ENCODE measurements at regions not wholly inside any gene's neighbourhood (a gene's known extent, or its start where the extent isn't known, plus 50 kb on each side); places are given as distances from the start of the nearest gene placed in this dataset.

GRCh38 chr1:81160696-81161095, 640.0 kb upstream of the ADGRL2 start:
- DNase-seq (ENCODE audit: low spot score) = no peak

DNA sequence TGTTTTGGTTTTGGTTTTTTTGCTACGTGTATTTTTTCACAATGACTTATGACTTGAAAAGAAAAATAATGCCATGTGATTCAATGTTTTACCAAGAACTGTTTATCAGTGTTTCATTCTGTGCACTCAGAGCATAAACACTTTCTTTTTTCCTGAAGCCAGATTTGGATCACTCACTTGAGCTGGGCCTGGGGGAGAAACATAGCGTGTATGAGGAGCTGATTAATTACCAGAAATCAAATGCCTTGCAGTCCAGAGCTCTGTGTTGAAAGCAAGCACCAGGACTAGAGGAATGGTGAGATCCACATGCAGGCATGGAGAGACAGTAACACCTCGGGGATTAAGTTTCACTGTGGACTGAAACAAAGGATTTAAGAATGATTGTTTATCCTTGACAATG, 642.1 kb upstream of the ADGRL2 start:
- no peak for DNase-seq (ENCODE audit: low spot score)

DNA sequence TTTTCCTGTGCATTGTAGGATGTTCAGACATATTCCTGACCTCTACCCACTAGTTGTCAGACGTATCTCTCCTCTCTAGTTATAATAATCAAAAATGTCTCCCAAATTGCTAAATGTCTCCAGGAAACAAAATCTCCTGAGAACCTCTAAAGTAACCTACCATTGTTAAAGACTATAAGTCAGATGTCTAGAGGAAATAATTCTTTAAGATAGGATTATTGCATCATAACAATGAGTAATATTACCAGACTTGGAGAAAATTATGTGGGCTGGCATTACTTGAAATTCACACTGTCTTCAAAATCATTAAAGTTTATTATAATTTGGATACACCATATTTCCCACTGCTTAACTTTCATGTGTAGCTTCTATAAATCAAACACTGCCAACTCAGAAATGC, 643.0 kb upstream of the ADGRL2 start:
- DNase-seq (ENCODE audit: low spot score) = no peak

- no peak for DNase-seq (ENCODE audit: low spot score)
These were observed 643.8 kb upstream of the ADGRL2 start for GRCh38 chr1:81156887-81157286.

DNA sequence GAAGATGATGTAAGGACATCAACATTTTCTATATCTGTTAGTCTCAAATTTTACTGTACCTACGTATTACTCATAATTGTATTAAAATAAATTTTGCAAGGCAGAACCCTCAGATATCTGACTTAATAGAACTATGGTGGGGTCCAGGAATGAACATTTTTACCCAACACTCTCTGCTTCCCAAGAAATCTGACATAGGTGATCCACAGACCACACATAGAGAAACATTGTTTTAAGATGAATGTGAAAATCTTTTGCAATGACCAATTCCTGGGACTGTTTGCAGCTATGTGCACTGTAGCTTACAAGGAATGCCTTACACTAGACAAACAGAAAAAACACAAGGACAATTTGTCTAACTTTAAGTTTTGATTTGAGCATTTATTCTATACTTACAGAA, 645.6 kb upstream of the ADGRL2 start:
- no peak for DNase-seq (ENCODE audit: low spot score)

DNA sequence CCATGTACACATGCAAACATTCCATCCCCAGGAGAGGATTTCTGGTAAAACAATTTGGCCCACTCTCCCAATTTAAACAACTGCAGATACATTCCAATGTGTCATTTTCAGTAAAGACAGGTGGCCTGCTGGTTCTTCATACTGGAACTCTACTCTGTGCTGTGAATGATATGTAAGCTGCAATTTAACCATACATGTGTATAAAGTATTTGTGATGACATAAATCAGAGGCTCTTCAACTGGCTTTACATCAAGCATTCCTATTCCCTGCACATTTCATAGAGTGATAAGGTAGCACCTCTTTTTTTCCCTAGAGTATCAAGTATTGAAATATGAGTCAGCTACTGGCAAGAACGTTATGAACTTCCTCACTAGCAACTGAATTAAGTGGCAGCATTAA, 649.5 kb upstream of the ADGRL2 start:
- no peak for DNase-seq (ENCODE audit: low spot score)

DNA sequence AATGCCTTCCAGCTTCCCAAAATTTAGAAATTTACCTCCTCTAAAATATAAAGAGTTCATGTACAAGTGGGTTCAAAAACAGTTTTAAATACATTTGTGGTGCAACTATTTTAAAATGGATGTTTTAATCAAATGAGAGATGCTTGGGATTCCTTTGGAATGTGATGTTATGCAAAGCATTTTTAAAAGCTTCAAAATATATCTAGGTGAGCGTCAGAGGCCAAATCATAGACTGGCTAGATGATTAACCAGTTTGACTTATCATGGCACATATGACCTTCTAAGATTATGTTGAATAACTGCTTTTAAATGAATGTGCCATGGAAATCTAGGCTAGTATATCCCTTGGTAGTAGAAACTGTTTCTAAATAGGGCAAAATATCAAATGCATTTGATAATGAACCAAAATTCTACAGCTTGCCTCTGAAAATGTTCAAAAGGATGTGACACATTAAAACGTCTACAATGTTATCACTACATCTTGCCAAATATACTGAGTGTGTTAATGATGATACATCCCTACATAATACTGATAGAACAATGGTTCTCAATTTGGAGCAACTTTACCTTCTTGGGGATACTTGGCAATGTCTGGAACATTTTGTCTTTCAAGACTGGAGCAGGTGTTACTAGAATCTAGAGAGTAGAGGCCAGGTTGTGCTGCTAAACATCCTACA, 650.9 kb upstream of the ADGRL2 start:
- no peak for DNase-seq (ENCODE audit: low spot score)

DNA sequence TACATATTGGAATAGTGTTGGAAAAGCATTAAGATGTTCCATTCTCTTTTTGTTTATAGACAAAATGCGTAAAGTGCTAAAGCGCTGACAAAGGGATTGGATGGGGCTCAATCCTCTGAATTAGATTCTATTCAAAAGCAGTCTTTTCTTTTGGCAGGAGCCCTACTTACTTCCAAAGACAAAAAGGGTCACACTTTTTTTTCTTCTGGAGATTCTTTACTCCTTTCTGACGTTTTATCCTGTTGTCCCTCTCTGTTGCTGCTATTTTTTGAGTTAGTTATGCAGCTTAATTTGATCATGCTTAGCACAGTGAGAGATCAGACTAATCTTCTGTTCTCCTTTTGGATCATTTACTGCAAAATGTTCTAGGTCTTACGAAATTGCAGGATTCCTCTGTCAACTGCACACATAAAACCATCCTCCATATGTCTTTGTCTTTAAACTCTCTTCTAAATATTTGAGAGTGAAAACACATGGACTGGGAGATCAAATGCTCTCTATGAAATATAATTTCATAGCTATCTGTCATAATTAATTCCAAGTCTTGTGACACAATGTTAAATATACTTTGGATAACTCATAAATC, 656.4 kb upstream of the ADGRL2 start:
- no peak for DNase-seq (ENCODE audit: low spot score)

- peak; percentile 43 for DNase-seq (ENCODE audit: low spot score)
These were observed 658.5 kb upstream of the ADGRL2 start for GRCh38 chr1:81142099-81142826.

DNA sequence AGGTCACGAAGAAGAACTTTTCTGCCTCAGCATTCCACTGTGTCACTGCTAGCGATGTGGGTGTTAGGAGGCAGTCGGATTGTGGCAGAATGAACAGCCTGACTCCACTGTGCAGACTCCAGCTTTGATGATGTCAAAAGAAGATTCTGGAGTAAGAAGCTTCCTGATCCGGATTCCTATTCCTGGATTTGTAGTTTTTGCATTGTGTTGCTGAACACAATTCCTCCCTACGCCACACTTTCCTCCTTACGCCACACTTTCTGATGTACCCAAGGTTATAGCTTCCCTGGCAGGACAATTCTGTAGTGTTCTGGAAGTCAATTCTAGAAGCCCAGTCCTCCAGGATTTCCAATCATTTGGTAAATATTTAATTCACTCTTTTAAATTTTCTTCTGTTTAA, 665.2 kb upstream of the ADGRL2 start:
- DNase-seq (ENCODE audit: low spot score) = no peak

GRCh38 chr1:81129776-81130175, 671.0 kb upstream of the ADGRL2 start:
- DNase-seq (ENCODE audit: low spot score) = no peak

DNA sequence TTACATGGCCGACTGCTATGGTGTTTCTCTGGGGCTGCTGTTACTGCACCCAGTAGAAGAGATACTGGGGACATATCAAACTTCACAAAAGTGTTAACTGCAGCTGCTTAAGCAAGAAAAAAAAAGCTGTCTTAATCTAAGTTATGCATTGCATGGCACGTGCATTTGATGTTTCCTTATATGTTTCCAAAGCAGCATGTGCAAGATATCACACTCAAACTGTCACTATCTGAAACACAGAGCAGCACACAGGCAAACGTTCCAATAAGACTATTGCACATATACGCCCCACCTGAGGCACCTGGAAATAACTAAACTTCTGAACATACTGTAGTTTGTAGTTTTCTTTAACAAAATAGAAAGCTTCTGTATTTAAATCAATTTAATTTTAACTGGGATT, 671.4 kb upstream of the ADGRL2 start:
- DNase-seq (ENCODE audit: low spot score) = no peak

GRCh38 chr1:81128079-81128478, 672.7 kb upstream of the ADGRL2 start:
- no peak for DNase-seq (ENCODE audit: low spot score)

- DNase-seq (ENCODE audit: low spot score) = no peak
These were observed 673.6 kb upstream of the ADGRL2 start for GRCh38 chr1:81126989-81127581.

GRCh38 chr1:81125672-81126071, 675.1 kb upstream of the ADGRL2 start:
- no peak for DNase-seq (ENCODE audit: low spot score)

GRCh38 chr1:81121306-81121705, 679.4 kb upstream of the ADGRL2 start:
- no peak for DNase-seq (ENCODE audit: low spot score)

GRCh38 chr1:81119319-81119718, 681.4 kb upstream of the ADGRL2 start:
- no peak for DNase-seq (ENCODE audit: low spot score)

DNA sequence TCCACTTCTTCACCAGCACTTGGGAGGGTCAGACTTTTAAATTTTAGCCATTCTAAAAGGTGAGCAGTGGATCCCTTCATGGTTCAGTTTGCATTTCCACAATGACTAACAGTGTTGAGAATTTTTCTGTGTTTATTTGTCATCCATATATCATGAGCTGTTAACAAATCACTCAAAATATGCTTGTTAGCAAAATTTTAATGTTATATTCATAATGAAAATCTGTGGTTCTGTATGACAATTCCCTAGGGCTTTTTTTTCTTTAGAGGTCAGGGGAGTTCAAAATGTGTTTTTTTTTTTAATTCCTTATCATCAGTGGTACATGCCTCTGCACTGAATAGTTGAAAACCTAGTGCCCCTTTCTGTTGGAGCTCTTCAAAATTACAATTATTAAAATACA, 682.2 kb upstream of the ADGRL2 start:
- no peak for DNase-seq (ENCODE audit: low spot score)

DNA sequence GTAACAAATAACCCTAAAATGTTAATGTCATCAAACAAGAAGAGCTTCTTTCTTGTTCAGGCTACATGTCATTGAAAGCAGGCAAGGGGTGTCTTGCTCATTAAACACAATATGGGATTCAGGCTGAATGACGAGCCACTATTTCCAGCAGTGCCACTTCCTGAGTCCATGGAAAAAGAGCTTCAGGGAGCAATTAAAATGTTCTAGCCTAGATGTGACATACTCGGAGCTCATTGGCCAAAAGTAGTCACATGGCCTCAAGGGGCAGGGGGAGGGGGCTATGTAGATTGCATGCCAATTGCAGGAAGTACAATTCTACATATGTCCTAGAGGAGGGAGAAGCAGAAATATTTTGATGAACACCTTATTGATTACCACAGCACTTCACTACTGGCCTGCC, 685.3 kb upstream of the ADGRL2 start:
- no peak for DNase-seq (ENCODE audit: low spot score)

GRCh38 chr1:81114191-81114590, 686.5 kb upstream of the ADGRL2 start:
- no peak for DNase-seq (ENCODE audit: low spot score)

DNA sequence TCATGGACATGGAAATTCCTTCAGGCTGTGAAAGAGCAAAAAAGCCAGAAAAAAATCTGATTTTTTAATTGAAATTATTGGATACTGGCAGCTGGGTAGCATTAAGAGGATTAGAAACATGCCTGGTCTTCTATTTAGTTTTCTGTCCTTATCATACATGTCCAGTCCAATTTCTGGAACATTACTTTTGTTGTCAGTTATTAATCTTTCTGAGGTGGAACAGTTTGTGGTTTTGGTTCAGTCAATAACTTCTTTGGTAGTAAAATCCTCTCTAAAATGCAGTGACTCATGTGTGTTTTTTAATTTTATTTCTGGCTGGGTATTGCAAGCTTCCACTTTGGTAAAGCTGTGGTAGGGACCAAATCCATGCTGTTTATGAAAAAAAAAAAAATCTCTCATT, 687.0 kb upstream of the ADGRL2 start:
- peak; percentile 24 for DNase-seq (ENCODE audit: low spot score)

GRCh38 chr1:81111818-81112217, 688.9 kb upstream of the ADGRL2 start:
- peak; percentile 8 for DNase-seq (ENCODE audit: low spot score)

DNA sequence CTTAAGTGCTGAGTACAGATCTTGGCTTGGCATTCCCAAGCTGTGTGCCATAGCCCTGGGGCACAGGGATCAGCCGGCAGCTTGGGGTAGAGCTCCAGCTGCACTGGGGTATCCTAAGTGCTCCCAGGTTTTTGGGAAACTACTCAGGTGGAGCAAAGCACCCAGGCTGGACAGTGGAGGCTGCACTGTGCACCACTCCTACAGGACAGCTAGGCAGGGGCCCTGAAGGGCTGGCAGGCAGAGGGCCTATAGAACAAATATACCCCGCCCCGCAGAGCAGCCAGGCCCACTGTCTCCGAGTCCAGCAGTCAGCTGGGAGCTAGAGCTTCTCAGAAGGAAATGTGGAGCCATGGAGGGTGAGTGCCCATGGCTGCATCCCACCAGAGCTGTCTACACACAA, 691.7 kb upstream of the ADGRL2 start:
- no peak for DNase-seq (ENCODE audit: low spot score)
